Mesothelial cell of epicardium (in vitro differentiated cells): ENCODE measurements at regions not wholly inside any gene's neighbourhood (a gene's known extent, or its start where the extent isn't known, plus 50 kb on each side); places are given as distances from the start of the nearest gene placed in this dataset.

Experiments used
- DNase-seq, 2 experiments: peaks; one replicate each; pipeline ENCODE4 v3.0.0; 2021; ENCODE audit warnings: low spot score in 2 of 2; ENCODE audit not compliant: unreplicated experiment in 2 of 2
- H3K27ac Mint-ChIP-seq: 2 replicates; pipeline ENCODE4 v1.8.0; 2021; ENCODE audit warnings: mixed read lengths
- H3K27me3 Mint-ChIP-seq: 2 replicates; pipeline ENCODE4 v1.8.0; 2021; ENCODE audit warnings: low read depth, mixed read lengths
- H3K36me3 Mint-ChIP-seq: 2 replicates; pipeline ENCODE4 v1.8.0; 2021; ENCODE audit warnings: mixed read lengths
- H3K4me1 Mint-ChIP-seq: 2 replicates; pipeline ENCODE4 v1.8.0; 2021; ENCODE audit warnings: mixed read lengths
- H3K4me3 Mint-ChIP-seq: 2 replicates; pipeline ENCODE4 v1.8.0; 2021; ENCODE audit warnings: mild to moderate bottlenecking, moderate library complexity, mixed read lengths
- H3K9me3 Mint-ChIP-seq: 2 replicates; pipeline ENCODE4 v1.8.0; 2021; ENCODE audit warnings: mixed read lengths
- CTCF ChIP-seq: fragments of 200-600 bp; sonication (generic); IDR thresholded peaks from one replicate; pipeline ENCODE4 v1.5.0; 2021; ENCODE audit warnings: antibody characterized with exemption; ENCODE audit not compliant: unreplicated experiment

GRCh38 chr9:7961076-7961475, 161.5 kb upstream of the DMAC1 start:
- no peak overlapping the region for H3K27ac Mint-ChIP-seq
- no peaks in the 10 kb centered on the region for H3K27me3 Mint-ChIP-seq
- H3K4me1 Mint-ChIP-seq = peaks cover 23% of the 10 kb centered on the region
- no peak for DNase-seq
- H3K36me3 Mint-ChIP-seq = no peaks in the 10 kb centered on the region
- no peak overlapping the region for H3K4me3 Mint-ChIP-seq
- no peak for TF ChIP-seq CTCF
- H3K9me3 Mint-ChIP-seq = no peaks in the 10 kb centered on the region

- no peaks in the 10 kb centered on the region for H3K9me3 Mint-ChIP-seq
- H3K4me1 Mint-ChIP-seq = peaks cover 18% of the 10 kb centered on the region
- no peak for DNase-seq
- no peak for TF ChIP-seq CTCF
- H3K27ac Mint-ChIP-seq = no peak overlapping the region
- H3K27me3 Mint-ChIP-seq = no peaks in the 10 kb centered on the region
- H3K36me3 Mint-ChIP-seq = no peaks in the 10 kb centered on the region
- H3K4me3 Mint-ChIP-seq = no peak overlapping the region
Observed at GRCh38 chr9:7960320-7961050, 160.9 kb upstream of the DMAC1 start.

- no peaks in the 10 kb centered on the region for H3K36me3 Mint-ChIP-seq
- peaks cover 6% of the 10 kb centered on the region for H3K4me1 Mint-ChIP-seq
- no peak for TF ChIP-seq CTCF
- no peak overlapping the region for H3K27ac Mint-ChIP-seq
- no peaks in the 10 kb centered on the region for H3K27me3 Mint-ChIP-seq
- no peak for DNase-seq
- H3K9me3 Mint-ChIP-seq = peaks cover 3% of the 10 kb centered on the region
- H3K4me3 Mint-ChIP-seq = no peak overlapping the region
Observed at GRCh38 chr9:7957803-7958202, 158.2 kb upstream of the DMAC1 start.

- Mint-ChIP-seq H3K36me3 (no peaks in the 10 kb centered on the region), H3K9me3 (peaks cover 4% of the 10 kb centered on the region), H3K4me3 (no peak overlapping the region), H3K27ac (no peak overlapping the region), H3K27me3 (no peaks in the 10 kb centered on the region), H3K4me1 (no peaks in the 10 kb centered on the region)
- no peak for DNase-seq
- TF ChIP-seq CTCF = no peak
Observed at GRCh38 chr9:7947577-7947976, 148.0 kb upstream of the DMAC1 start.

- Mint-ChIP-seq H3K9me3 (peaks cover 10% of the 10 kb centered on the region), H3K36me3 (no peaks in the 10 kb centered on the region), H3K27ac (no peak overlapping the region), H3K4me1 (no peaks in the 10 kb centered on the region), H3K27me3 (no peaks in the 10 kb centered on the region), H3K4me3 (no peak overlapping the region)
- no peak for DNase-seq
- TF ChIP-seq CTCF = no peak
Observed at GRCh38 chr9:7946458-7946857, 146.9 kb upstream of the DMAC1 start.
